Muscle of arm (tissue), 1 donor: ENCODE measurements at regions not wholly inside any gene's neighbourhood (a gene's known extent, or its start where the extent isn't known, plus 50 kb on each side); places are given as distances from the start of the nearest gene placed in this dataset.
"Not testable (repeated sequence)": the region's sequence is repeated elsewhere in the genome, so short reads cannot be mapped to it uniquely, and the experiment has no call there.

ENCODE experiments used
- DNase-seq: peaks from one replicate; pipeline ENCODE4 v3.0.0-alpha.2; 2013

GRCh38 chr4:190118519-190118918 lies 54.2 kb downstream of the DBET start:
- DNase-seq = not testable (repeated sequence)

- not testable (repeated sequence) for DNase-seq
Observed at GRCh38 chr4:190119474-190119873, 54.1 kb upstream of the DUX4 start.

DNA sequence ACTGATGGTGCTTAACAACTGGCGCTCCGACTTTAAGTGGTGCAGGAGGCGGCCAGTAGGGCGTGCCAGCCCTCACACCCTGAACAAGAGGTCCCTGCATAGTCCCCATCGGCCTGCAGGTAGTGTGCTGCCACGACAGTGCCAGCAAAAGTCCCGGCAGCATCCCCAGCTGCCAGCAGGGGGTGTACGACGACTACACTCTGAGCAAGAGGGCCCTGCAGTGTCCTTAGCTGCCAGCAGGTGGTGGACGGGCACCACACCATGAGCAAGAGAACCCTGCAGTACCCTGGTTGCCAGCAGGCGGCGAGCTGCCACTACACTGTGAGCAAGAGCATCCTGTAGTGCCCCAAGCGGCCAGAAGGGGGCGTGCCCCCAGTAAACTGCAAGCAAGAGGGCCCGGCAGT lies 53.5 kb upstream of the DUX4 start:
- not testable (repeated sequence) for DNase-seq

- DNase-seq = not testable (repeated sequence)
Observed at GRCh38 chr4:190120537-190121001, 53.0 kb upstream of the DUX4 start.

GRCh38 chr4:190121076-190121671 lies 52.4 kb upstream of the DUX4 start:
- DNase-seq = not testable (repeated sequence)

- DNase-seq = no peak
Observed at GRCh38 chr4:190121759-190122158, 51.8 kb upstream of the DUX4 start.

- peak; percentile 43 for DNase-seq
Observed at GRCh38 chr4:190122161-190123142, 51.1 kb upstream of the DUX4 start.
